ENCODE measurements at regions not wholly inside any gene's neighbourhood (a gene's known extent, or its start where the extent isn't known, plus 50 kb on each side); places are given as distances from the start of the nearest gene placed in this dataset.

DNA sequence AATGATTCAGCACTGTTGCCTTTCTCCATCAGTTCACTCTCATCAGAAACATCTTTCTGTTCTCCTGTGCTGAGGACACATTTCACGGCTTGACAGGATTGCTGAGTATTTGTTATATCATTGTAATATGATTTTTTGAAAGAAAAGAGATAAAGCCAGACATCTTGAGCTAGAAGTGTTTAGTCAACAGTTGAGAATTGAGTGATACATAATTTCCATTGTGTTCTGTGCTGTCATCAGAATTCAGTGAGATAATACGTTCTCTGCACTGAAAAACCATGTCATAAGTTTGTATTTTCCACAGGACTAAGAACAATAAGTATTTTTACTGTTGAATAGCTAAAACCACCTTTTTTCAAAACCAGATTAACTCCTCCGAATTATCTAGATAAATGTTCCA is 50.2 kb upstream of the GPRIN3 start (continued):
- TF ChIP-seq MITF (IDR thresholded peaks at IDR 0.05) (no peak), STAG1 (CRISPR knock-in tag; IDR thresholded peaks at IDR 0.05; ENCODE audit: borderline replicate concordance) (no peak), ELF2 (CRISPR knock-in tag; IDR thresholded peaks at IDR 0.05) (no peak), NFIX (CRISPR knock-in tag; IDR thresholded peaks at IDR 0.05; ENCODE audit: low read depth) (no peak), ILF3 (IDR thresholded peaks at IDR 0.05; ENCODE audit: borderline replicate concordance) (no peak), ZNF384 (IDR thresholded peaks at IDR 0.05; ENCODE audit: low read depth, low read length) (no peak), HMGXB4 (CRISPR knock-in tag; IDR thresholded peaks at IDR 0.05) (no peak), RBFOX2 (IDR thresholded peaks at IDR 0.05; ENCODE audit: low read depth, low read length) (no peak), LARP7 (IDR thresholded peaks at IDR 0.05) (no peak), NCOA2 (IDR thresholded peaks at IDR 0.05; ENCODE audit: partially characterized antibody in 2 of 2) (no peak)
